Mesendoderm (in vitro differentiated cells): ENCODE measurements at regions not wholly inside any gene's neighbourhood (a gene's known extent, or its start where the extent isn't known, plus 50 kb on each side); places are given as distances from the start of the nearest gene placed in this dataset.

ENCODE experiments used
- DNase-seq: peaks from one replicate; pipeline ENCODE4 v3.0.0; 2013
- H2AK5ac ChIP-seq: 2 replicates; pipeline ENCODE4 v1.6.1; 2013; ENCODE audit warnings: low read length, inconsistent platforms
- H2BK120ac ChIP-seq: 2 replicates; pipeline ENCODE4 v1.6.1; 2013; ENCODE audit warnings: low read depth, mild to moderate bottlenecking, low read length, moderate library complexity, mixed read lengths
- H2BK15ac ChIP-seq: replicated peaks from 2 replicates; pipeline ENCODE4 v1.6.1; 2013; ENCODE audit warnings: low read depth, mild to moderate bottlenecking, moderate library complexity
- H2BK5ac ChIP-seq: 2 replicates; pipeline ENCODE4 v1.6.1; 2013; ENCODE audit warnings: low read length, inconsistent platforms
- H3K18ac ChIP-seq: 2 replicates; pipeline ENCODE4 v1.6.1; 2013; ENCODE audit warnings: mild to moderate bottlenecking, low read length, mixed read lengths
- H3K23ac ChIP-seq: one replicate; pipeline ENCODE4 v1.6.1; 2013; ENCODE audit warnings: low read length
- H3K27ac ChIP-seq: 2 replicates; pipeline ENCODE4 v1.5.1; 2013; ENCODE audit warnings: low read depth, mild to moderate bottlenecking, inconsistent platforms, low read length, moderate library complexity
- H3K27me3 ChIP-seq: 2 replicates; pipeline ENCODE4 v1.6.1; 2013; ENCODE audit warnings: low read length, control low read depth, mild to moderate bottlenecking, inconsistent platforms; ENCODE audit not compliant: insufficient read depth, poor library complexity
- H3K36me3 ChIP-seq: 2 replicates; pipeline ENCODE4 v1.6.1; 2013; ENCODE audit warnings: low read length, inconsistent platforms; ENCODE audit not compliant: control insufficient read depth, insufficient read depth
- H3K4ac ChIP-seq: one replicate; pipeline ENCODE4 v1.6.1; 2013; ENCODE audit warnings: low read depth, mild to moderate bottlenecking, low read length, moderate library complexity
- H3K4me1 ChIP-seq: 2 replicates; pipeline ENCODE4 v1.6.1; 2013; ENCODE audit warnings: low read depth, low read length, inconsistent platforms; ENCODE audit not compliant: control insufficient read depth
- H3K4me2 ChIP-seq: 2 replicates; pipeline ENCODE4 v1.6.1; 2013; ENCODE audit warnings: low read length
- H3K4me3 ChIP-seq: 2 replicates; pipeline ENCODE4 v1.5.1; 2013; ENCODE audit warnings: mild to moderate bottlenecking, low read length
- H3K56ac ChIP-seq: one replicate; pipeline ENCODE4 v1.6.1; 2013; ENCODE audit warnings: low read length
- H3K79me1 ChIP-seq: 2 replicates; pipeline ENCODE4 v1.6.1; 2013; ENCODE audit warnings: low read length, inconsistent platforms
- H3K79me2 ChIP-seq: 2 replicates; pipeline ENCODE4 v1.6.1; 2013; ENCODE audit warnings: mild to moderate bottlenecking, low read length; ENCODE audit not compliant: control insufficient read depth, insufficient read depth
- H3K9ac ChIP-seq: 2 replicates; pipeline ENCODE4 v1.6.1; 2013; ENCODE audit warnings: low read length, inconsistent platforms
- H4K5ac ChIP-seq: one replicate; pipeline ENCODE4 v1.6.1; 2013; ENCODE audit warnings: low read length
- H4K8ac ChIP-seq: one replicate; pipeline ENCODE4 v1.6.1; 2013; ENCODE audit warnings: low read depth, mild to moderate bottlenecking, control low read depth, low read length, moderate library complexity
- WGBS: extraction: QIAGEN DNeasy Blood & Tissue Kit; methylation state at CpG from one replicate; pipeline ENCODE4 v1.1.7; 2013; ENCODE audit warnings: low lambda C conversion rate, missing lambda C conversion rate; ENCODE audit not compliant: insufficient coverage; ENCODE audit errors: extremely low coverage; 5-methylcytosine and 5-hydroxymethylcytosine counted together

DNA sequence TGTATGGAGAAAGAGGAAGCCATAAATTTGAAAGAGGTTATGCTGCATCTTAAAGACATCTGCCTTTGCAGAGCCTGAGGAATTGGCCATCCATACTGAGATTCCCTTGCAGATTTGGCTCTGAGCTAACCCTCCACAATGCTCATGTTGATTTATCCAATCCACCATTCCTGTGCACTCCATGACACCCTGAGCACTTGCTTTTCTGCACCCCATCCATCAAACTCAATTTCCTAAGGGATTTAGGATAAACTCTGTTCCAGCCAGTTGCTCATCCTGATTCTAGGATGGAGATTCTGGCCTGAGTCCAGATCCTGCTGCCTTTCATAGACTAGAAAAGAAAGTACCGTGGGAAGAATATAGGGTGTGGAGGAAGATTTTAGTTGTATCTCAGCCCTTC lies 379.2 kb upstream of the LARGE1 start:
- Histone ChIP-seq H3K79me2 (no peaks in the 10 kb centered on the region), H3K4me2 (no peak overlapping the region), H3K27ac (no peak overlapping the region), H4K8ac (no peak overlapping the region), H3K4me3 (no peak overlapping the region), H3K56ac (no peak overlapping the region), H3K79me1 (no peaks in the 10 kb centered on the region), H2BK5ac (no peak overlapping the region), H2BK120ac (no peak overlapping the region), H4K5ac (no peak overlapping the region), H3K18ac (no peak overlapping the region), H3K23ac (no peak overlapping the region), H3K4ac (no peak overlapping the region), H3K9ac (no peak overlapping the region), H2AK5ac (no peak overlapping the region), H3K36me3 (no peaks in the 10 kb centered on the region), H2BK15ac (no peak overlapping the region), H3K27me3 (no peaks in the 10 kb centered on the region), H3K4me1 (no peaks in the 10 kb centered on the region)
- no CpG with 5 or more reads among the region's 1 CpG for WGBS
- no peak for DNase-seq

DNA sequence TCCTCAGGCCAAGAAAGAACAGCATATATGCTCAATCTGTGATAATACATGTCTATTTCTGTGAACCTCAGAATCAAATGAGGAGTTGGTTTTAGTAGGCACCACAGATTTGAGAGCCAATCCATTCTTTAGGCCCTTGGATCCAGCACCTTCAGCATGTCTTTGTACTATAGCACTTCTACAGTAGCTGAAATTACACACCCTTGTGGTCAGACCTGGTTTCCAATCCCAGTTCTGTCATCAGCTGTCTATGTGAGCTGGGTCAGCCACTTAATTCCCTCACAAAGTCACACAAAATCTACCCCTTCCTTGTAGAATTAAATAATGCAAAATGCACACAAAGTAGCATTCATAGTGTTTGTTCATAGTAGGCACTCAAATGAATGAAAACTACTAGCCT lies 381.3 kb upstream of the LARGE1 start:
- H3K23ac ChIP-seq, result no peak overlapping the region
- no peaks in the 10 kb centered on the region for H3K36me3 ChIP-seq
- H3K79me2 ChIP-seq, result no peaks in the 10 kb centered on the region
- no peak overlapping the region for H3K9ac ChIP-seq
- H3K27me3 ChIP-seq, result no peaks in the 10 kb centered on the region
- no peak overlapping the region for H4K8ac ChIP-seq
- H3K4me1 ChIP-seq, result no peaks in the 10 kb centered on the region
- peak; percentile 6 for DNase-seq
- no peak overlapping the region for H2BK15ac ChIP-seq
- H2BK120ac ChIP-seq, result no peak overlapping the region
- no peak overlapping the region for H2AK5ac ChIP-seq
- H4K5ac ChIP-seq, result no peak overlapping the region
- H3K4ac ChIP-seq, result no peak overlapping the region
- no peak overlapping the region for H3K27ac ChIP-seq
- H3K18ac ChIP-seq, result no peak overlapping the region
- no peaks in the 10 kb centered on the region for H3K79me1 ChIP-seq
- no peak overlapping the region for H3K4me3 ChIP-seq
- H3K4me2 ChIP-seq, result no peak overlapping the region
- no peak overlapping the region for H3K56ac ChIP-seq
- H2BK5ac ChIP-seq, result no peak overlapping the region

DNA sequence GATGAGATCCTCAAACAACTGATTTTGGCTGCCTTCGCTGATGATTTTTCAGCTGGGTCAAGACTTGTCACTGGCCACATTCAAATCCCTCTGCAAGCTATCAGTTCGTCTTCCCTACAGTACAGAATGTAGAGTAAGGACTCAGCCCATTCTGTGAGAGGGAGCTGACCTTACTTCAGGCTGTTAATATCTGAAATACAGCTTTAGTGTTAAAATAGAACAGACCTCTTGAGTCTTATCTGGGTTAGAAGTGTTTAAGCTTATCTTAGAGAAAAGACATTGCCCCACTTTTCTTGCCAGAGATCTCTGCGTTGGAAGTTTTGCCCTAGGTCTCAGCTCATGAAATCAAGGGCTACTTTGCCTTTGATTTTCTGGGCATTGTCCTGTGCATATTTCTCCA lies 383.4 kb upstream of the LARGE1 start:
- no peaks in the 10 kb centered on the region for H3K4me1 ChIP-seq
- WGBS, result no CpG with 5 or more reads among the region's 3 CpGs
- no peak overlapping the region for H3K4me2 ChIP-seq
- H3K9ac ChIP-seq, result no peak overlapping the region
- no peak overlapping the region for H2BK15ac ChIP-seq
- no peak overlapping the region for H3K4me3 ChIP-seq
- no peak overlapping the region for H4K8ac ChIP-seq
- no peak for DNase-seq
- no peak overlapping the region for H3K18ac ChIP-seq
- no peak overlapping the region for H3K56ac ChIP-seq
- no peaks in the 10 kb centered on the region for H3K27me3 ChIP-seq
- H3K27ac ChIP-seq, result no peak overlapping the region
- no peak overlapping the region for H2AK5ac ChIP-seq
- no peak overlapping the region for H4K5ac ChIP-seq
- no peak overlapping the region for H3K23ac ChIP-seq
- no peak overlapping the region for H2BK120ac ChIP-seq
- no peak overlapping the region for H3K4ac ChIP-seq
- no peaks in the 10 kb centered on the region for H3K79me2 ChIP-seq
- no peaks in the 10 kb centered on the region for H3K36me3 ChIP-seq
- H3K79me1 ChIP-seq, result no peaks in the 10 kb centered on the region
- H2BK5ac ChIP-seq, result no peak overlapping the region

DNA sequence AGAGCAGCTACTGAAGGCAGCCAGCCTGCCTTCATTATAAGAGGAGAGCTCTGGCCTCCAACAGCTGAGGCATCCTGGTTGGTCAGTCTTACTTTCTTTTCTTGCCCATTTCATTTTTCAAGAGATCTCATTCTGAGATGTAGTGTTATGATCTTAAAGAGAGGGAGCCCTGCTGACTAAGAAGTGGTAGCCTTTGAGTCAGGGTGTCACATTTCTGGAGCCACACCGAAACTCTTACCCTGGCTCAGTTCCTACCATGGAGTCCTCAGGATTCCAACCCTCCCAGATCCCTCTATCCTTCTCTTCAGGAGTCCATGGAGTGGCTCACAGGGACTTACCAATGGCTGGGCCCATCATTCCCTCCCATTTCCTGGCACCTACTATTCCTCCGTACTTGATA lies 386.1 kb upstream of the LARGE1 start:
- H3K79me1 ChIP-seq, result no peaks in the 10 kb centered on the region
- H3K4me2 ChIP-seq, result no peak overlapping the region
- H4K5ac ChIP-seq, result no peak overlapping the region
- no CpG with 5 or more reads among the region's 2 CpGs for WGBS
- no peak overlapping the region for H3K27ac ChIP-seq
- H2AK5ac ChIP-seq, result no peak overlapping the region
- no peak overlapping the region for H3K23ac ChIP-seq
- H3K56ac ChIP-seq, result no peak overlapping the region
- no peak overlapping the region for H2BK15ac ChIP-seq
- no peak for DNase-seq
- H3K9ac ChIP-seq, result no peak overlapping the region
- no peaks in the 10 kb centered on the region for H3K36me3 ChIP-seq
- no peak overlapping the region for H4K8ac ChIP-seq
- H3K4me1 ChIP-seq, result no peaks in the 10 kb centered on the region
- H3K4me3 ChIP-seq, result no peak overlapping the region
- no peaks in the 10 kb centered on the region for H3K27me3 ChIP-seq
- no peak overlapping the region for H3K4ac ChIP-seq
- no peak overlapping the region for H3K18ac ChIP-seq
- no peak overlapping the region for H2BK5ac ChIP-seq
- H2BK120ac ChIP-seq, result no peak overlapping the region
- H3K79me2 ChIP-seq, result no peaks in the 10 kb centered on the region

DNA sequence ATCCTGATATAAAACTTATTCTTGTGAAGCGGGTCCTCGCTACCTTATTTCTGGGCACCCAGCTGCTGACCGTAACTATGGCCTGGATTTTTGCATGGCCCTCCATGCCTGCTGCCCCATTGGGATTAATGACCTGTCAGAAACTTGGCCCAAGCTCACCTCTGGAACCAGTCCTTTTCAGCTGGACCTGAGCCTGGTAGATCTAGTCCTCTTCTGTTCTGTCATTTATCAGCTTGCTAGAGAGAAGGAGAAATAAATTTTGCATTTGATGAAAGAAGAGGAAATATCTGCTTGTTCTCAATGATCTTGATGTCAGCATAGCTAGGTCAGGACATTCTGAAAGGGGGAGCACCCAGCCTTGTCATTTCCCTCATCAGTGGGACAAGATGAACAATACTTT lies 387.8 kb upstream of the LARGE1 start:
- no peak overlapping the region for H3K4me2 ChIP-seq
- no peaks in the 10 kb centered on the region for H3K79me1 ChIP-seq
- H3K23ac ChIP-seq, result no peak overlapping the region
- H2BK120ac ChIP-seq, result no peak overlapping the region
- no peaks in the 10 kb centered on the region for H3K27me3 ChIP-seq
- no peak overlapping the region for H2BK15ac ChIP-seq
- H3K36me3 ChIP-seq, result no peaks in the 10 kb centered on the region
- no peak overlapping the region for H3K4ac ChIP-seq
- WGBS, result no CpG with 5 or more reads among the region's 3 CpGs
- no peak overlapping the region for H2BK5ac ChIP-seq
- H3K9ac ChIP-seq, result no peak overlapping the region
- no peak for DNase-seq
- H2AK5ac ChIP-seq, result no peak overlapping the region
- no peak overlapping the region for H4K5ac ChIP-seq
- H3K27ac ChIP-seq, result no peak overlapping the region
- no peak overlapping the region for H3K56ac ChIP-seq
- H3K4me3 ChIP-seq, result no peak overlapping the region
- H3K79me2 ChIP-seq, result no peaks in the 10 kb centered on the region
- H3K18ac ChIP-seq, result no peak overlapping the region
- H4K8ac ChIP-seq, result no peak overlapping the region
- H3K4me1 ChIP-seq, result no peaks in the 10 kb centered on the region

DNA sequence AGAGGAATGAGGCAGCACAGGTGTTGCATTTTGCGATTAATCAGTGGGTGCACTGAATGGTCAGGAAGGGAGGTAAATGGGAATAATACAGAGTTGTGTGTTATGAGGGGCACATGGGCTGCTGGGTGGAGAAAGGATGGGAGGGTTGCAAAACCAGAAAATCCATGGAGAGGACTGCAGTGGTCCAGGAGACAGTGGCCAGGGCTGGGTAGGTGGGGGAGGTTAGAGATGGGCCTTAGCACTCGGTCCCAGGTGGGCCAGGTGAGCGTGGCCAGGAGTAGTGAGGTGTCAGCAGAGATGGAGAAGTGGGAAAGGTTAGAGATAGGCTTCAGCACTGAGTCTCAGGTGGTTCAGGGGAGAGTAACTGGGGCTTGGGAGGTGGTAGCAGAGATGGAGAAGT lies 399.1 kb upstream of the LARGE1 start:
- Histone ChIP-seq H2BK15ac (no peak overlapping the region), H2BK120ac (no peak overlapping the region), H3K9ac (no peak overlapping the region), H2AK5ac (no peak overlapping the region), H3K27ac (no peak overlapping the region), H4K8ac (no peak overlapping the region), H3K79me1 (no peaks in the 10 kb centered on the region), H3K18ac (no peak overlapping the region), H3K4me2 (no peak overlapping the region), H3K36me3 (no peaks in the 10 kb centered on the region), H3K4me3 (no peak overlapping the region), H3K56ac (no peak overlapping the region), H3K23ac (no peak overlapping the region), H2BK5ac (no peak overlapping the region), H3K27me3 (no peaks in the 10 kb centered on the region), H3K79me2 (no peaks in the 10 kb centered on the region), H3K4ac (no peak overlapping the region), H3K4me1 (no peaks in the 10 kb centered on the region), H4K5ac (no peak overlapping the region)
- no peak for DNase-seq
- no CpG with 5 or more reads among the region's 3 CpGs for WGBS
